D341Med (cell line): ENCODE measurements at regions not wholly inside any gene's neighbourhood (a gene's known extent, or its start where the extent isn't known, plus 50 kb on each side); places are given as distances from the start of the nearest gene placed in this dataset.
"Not testable (repeated sequence)": the region's sequence is repeated elsewhere in the genome, so short reads cannot be mapped to it uniquely, and the experiment has no call there.

Experiments
- DNase-seq: peaks from one replicate; pipeline ENCODE4 v3.0.0; 2012; ENCODE audit warnings: low spot score

GRCh38 chr5:28926422-28926821, 1888.0 kb upstream of the CDH9 start:
- no peak for DNase-seq

- no peak for DNase-seq
Measured at GRCh38 chr5:28917631-28918030, 1879.2 kb upstream of the CDH9 start.

- no peak for DNase-seq
Measured at GRCh38 chr5:28914297-28914696, 1875.9 kb upstream of the CDH9 start.

- DNase-seq, result no peak
Measured at GRCh38 chr5:28903643-28904042, 1865.3 kb upstream of the CDH9 start.

GRCh38 chr5:28896949-28897348, 1858.6 kb upstream of the CDH9 start:
- no peak for DNase-seq

GRCh38 chr5:28880936-28881335, 1842.5 kb upstream of the CDH9 start:
- DNase-seq, result no peak

- no peak for DNase-seq
Measured at GRCh38 chr5:28877050-28877449, 1838.7 kb upstream of the CDH9 start.

- no peak for DNase-seq
Measured at GRCh38 chr5:28864006-28864405, 1825.6 kb upstream of the CDH9 start.

GRCh38 chr5:28862860-28863196, 1824.4 kb upstream of the CDH9 start:
- DNase-seq, result no peak

- no peak for DNase-seq
Measured at GRCh38 chr5:28862137-28862859, 1823.9 kb upstream of the CDH9 start.

GRCh38 chr5:28855626-28856025, 1817.2 kb upstream of the CDH9 start:
- no peak for DNase-seq

- no peak for DNase-seq
Measured at GRCh38 chr5:28850320-28850921, 1812.0 kb upstream of the CDH9 start.

GRCh38 chr5:28831042-28831441, 1792.7 kb upstream of the CDH9 start:
- DNase-seq, result no peak

GRCh38 chr5:28823231-28823630, 1784.8 kb upstream of the CDH9 start:
- no peak for DNase-seq

- DNase-seq, result no peak
Measured at GRCh38 chr5:28822071-28822470, 1783.7 kb upstream of the CDH9 start.

- DNase-seq, result no peak
Measured at GRCh38 chr5:28810751-28811136, 1772.4 kb upstream of the CDH9 start.

GRCh38 chr5:28809811-28810750, 1771.7 kb upstream of the CDH9 start:
- peak; percentile 17 for DNase-seq

- DNase-seq, result peak; percentile 18
Measured at GRCh38 chr5:28808967-28809810, 1770.8 kb upstream of the CDH9 start.

GRCh38 chr5:28807195-28807729, 1768.9 kb upstream of the CDH9 start:
- no peak for DNase-seq

GRCh38 chr5:28799035-28799434, 1760.6 kb upstream of the CDH9 start:
- DNase-seq, result not testable (repeated sequence)

GRCh38 chr5:28788954-28789353, 1750.6 kb upstream of the CDH9 start:
- DNase-seq, result no peak
